DMS53 (cell line): ENCODE measurements at regions not wholly inside any gene's neighbourhood (a gene's known extent, or its start where the extent isn't known, plus 50 kb on each side); places are given as distances from the start of the nearest gene placed in this dataset.

Source experiments
- DNase-seq: peaks from one replicate; lab custom pipeline; 2025; lab: John Stamatoyannopoulos, UW

DNA sequence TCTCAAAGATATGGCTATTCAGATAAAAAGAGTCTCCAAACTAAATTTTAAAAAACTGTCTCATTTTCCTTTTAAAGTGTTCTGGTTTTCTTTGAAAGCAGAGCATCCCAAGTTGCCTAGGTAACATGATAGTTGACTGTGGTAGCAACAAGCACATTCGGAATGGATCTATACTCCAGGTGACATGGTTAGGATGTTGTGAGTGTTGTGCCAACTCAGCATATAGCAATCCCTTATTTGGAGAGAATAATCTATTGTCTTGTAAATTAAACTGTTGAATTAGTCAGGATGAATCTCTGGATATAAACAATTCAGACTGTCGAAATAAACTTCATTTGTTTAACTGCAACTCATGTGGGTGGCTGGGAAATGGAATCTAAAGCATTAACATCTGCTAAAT, 418.6 kb downstream of the TUSC7 start:
- DNase-seq: no peak

DNA sequence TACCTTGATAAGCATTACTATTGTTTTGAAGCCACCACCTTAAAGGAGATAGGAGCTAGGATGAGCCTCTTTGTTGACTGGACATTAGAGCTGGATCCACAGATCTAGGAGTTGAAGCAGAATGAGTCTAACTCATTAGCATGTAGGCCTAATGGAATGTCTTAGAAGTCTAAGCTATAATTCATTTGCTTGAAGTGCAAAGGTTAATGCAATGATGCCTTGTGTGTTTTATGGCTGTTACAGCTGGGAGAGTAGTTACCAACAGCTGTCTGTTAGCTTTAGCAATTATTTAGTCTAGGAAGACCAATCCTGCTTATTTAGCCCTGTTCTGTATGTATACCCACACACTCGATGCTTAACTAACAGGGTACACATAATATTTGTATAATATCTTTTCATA, 419.3 kb downstream of the TUSC7 start:
- no peak for DNase-seq

DNA sequence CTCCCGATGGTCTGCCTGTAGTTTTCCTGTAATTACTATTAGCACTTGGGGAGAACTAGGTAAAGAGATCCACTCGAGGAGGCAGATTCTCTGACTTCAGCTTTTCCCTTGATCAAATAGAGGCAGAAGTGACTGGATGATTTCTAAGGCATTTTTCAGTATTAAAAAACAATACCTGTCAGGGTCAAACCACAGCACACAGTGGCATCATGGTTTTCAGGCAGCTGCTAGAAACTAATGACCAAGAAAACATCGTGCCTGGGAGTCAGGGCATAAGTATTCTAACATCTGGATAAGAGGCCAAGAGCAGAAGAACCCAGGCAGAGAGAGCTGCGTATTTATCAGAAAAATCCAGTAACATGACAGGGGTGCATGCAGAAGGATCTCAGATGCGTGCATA, 419.9 kb downstream of the TUSC7 start:
- DNase-seq: no peak

DNA sequence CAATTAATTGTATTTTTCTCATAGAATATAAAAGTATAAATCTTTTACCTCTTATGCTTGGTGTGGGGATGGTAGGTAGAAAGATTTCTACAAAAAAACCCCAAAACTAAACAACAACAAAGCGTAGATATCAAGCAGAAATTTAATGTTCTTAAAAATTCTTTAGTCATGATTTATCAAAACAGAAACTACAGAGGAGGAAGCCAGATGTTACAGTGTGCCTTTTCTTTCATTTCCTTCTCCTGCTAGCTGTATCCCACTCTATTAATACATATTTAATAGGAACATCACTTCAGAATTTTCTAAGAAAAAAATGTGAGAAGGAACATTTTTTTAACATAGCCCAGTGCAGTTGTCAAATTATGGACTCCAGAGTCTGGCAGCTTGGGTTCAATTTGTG, 420.6 kb downstream of the TUSC7 start:
- DNase-seq: no peak

DNA sequence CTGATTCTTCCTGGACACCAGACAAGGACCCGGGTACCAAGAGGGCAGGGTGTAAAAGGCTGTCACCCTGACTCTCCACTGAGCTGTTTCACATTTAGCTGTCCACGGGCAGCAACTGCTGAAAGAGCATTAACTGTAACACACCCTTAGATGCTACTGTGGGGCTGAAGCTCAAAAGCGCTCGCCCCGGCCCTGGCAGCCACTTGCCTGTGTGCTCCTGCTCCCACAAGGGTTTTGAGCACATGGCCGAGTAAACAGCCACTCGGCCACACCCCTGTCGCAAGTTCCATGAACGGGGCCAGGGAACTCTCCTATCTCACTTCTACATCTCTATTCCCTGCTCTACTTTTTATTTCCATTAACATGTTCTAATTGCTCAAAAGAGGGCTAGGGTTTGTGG, 421.7 kb downstream of the TUSC7 start:
- no peak for DNase-seq

DNA sequence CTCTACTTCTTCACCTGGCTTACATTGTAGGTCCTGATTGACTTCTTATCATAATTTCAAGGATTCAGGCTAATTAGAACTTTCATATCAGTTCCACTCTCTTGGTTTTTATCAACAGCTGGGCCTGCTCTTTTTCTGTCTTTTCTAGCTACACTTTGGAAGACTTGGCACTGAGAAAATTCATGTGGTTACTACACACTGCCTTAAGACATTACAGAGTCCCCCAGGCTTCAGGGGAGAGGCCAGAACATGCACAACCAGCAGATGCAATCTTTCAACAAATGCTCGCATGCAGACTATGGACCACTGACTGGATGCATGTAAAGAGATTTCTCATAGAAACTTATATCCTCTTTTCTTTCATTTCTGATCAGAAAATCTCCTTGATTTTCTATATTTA, 423.5 kb downstream of the TUSC7 start:
- no peak for DNase-seq

DNA sequence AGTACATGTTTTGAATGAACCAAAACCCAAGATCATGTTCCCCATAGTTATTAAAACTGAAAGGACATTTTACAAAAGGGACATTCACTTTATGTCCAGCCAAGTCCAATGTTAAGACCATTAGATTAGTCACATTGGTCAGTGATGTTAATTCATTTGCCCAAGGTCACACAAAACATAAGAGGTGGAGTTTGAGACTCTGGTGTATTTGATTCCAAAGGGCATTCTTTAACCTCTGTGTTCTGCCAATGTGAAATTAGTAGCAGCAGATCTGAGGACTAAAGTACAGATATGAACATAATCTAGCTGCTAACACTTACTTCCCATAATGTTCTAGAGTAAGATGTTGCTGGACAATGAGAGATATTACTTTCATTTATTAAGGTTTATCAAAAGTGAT, 425.6 kb downstream of the TUSC7 start:
- DNase-seq: no peak

DNA sequence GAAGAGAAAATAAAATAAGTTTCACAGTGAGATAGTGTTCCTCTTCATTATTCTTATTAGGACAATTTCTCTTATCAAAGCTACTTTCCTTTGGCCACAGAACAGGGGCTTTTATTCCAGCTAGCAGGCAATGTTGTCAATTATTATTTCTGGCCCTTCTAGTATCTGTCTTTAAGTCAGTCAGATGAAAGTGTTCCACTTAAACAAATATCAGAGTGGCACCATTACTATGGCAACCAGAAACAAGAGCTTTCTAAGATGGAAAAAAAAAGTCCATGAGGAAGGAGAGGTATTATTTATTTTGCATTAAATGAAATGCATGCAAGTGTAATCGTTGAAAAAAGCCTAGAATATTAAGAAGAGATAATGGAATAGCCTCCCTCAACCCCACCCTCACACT, 426.4 kb downstream of the TUSC7 start:
- DNase-seq: peak; percentile 53

DNA sequence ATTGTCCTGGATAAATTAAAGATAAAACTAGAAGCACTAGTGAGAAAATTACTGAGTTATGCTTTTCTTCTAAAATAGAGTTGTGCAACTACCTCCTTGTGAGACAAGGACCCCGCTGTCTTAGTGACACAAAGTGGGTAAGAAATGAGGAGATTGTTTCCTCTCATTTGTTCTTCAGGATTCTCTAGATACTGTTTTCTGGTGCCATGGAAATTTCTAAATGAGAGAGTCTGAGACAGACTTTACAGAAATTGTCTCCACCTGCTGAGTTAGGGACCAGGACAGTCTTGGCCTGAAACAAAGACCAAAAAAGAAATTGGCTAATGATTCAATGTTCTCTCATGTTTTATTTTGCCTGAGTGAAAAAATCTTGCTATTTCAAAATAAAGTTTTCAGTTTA, 427.5 kb downstream of the TUSC7 start:
- DNase-seq: no peak

DNA sequence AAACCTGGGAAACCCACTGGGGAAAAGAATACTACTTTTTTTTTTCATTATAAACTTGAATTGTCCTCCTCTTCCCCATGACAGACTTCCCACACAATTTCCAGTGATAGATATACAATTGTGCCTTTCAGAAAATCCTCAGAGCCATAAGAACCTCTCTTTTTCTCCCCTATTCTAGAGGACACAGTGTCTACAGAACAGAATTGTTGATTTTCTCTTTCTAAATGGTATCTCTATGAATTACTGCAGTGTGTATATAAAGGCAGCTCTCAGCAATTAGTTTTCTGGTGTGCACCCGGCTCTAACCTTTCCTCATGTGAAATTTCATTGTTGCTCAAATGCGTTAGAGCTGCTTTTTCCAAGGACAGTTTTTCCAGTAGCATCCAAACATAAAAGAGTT, 430.1 kb downstream of the TUSC7 start:
- DNase-seq: no peak

DNA sequence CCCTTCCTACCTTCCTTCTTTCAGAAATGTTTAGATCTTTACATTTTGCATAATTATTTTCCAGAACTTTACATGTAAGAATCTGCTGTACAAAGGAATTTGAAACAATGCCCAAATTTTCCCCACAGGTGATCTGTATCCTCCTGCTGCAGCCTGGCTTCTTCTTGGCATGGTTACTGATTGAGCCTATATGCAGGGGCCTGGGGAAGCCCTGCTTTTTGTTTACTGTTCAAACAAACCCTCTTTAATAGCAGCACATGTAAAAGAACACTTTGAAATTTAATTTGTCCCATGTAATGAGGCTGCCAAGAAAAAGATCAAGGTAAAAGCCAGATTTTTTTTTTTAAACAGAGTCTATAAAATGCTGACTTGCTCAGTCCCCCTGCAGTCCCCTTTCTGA, 432.2 kb downstream of the TUSC7 start:
- peak; percentile 3 for DNase-seq

DNA sequence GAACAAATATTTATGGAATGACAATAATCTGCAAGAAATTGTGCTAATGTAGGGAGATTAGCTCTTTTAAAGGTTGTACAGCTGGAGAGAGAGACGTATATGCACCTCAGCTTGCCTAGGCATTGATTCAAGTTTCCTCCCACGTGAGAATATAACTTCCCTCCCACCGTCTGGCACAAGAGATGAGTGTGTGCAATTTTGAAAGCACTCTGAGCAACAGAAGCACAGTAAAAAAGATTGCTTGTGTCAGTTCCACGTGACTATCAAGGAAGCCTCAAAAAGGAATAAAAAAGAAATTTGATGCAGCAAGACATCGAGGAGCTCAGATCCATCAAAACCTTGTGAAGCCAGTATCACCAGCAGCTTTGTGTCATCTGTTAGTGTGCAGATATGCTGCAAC, 435.3 kb downstream of the TUSC7 start:
- no peak for DNase-seq

DNA sequence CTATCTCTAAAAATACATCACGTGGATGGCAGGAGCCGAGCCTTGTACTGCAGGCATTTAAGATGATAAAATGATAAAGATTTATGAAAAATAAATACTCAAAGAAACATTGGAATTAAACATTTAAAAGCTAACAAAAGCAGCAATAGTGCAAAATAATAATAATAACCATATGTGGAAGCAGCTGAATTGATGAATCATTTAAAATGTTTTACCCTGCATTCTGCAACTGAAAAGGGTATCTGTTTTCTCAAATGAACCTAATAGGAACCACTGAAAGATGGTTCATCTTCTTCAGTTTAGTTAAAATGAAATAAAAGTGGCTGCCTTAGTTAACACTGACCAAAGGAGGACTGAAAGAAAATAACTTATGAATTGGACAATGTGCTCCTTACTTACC, 436.1 kb downstream of the TUSC7 start:
- no peak for DNase-seq

DNA sequence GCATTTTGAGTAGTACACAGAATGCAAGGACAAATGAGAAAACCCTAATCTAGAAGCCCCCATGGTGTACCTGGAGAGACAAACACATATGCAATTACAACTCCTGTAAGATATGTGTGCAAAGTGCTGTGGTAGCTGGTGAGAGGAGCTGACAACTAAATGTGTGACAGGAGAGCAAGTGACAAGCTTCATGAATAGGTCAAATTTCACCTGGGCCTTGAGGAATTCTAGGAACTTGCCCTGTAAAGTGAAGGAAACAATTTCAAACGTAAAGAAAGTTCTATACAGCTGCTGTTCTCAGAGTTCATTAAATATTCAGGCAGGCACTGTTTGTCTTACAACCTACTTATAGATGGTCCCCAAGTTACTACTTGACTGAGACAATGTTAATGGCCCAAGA, 437.0 kb downstream of the TUSC7 start:
- DNase-seq: no peak

DNA sequence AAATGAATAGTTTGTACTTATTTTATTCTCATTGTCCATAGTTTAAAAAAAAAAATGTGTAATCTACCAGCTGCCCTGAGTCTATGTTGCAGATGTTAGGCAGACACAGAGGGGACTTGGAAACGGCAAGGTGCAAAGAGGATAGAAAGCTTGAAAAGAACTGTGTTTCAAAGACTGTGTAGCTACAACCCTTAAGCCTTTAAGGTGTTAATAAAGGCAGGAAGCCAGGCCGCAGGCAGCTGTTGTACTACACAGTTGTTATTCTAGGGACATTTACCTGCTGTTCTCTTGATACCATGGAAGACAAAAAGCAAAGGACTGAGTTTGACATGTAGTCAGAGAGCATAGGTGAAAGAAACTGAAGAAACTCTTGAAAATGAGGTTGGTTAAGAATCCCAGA, 440.0 kb downstream of the TUSC7 start:
- DNase-seq: no peak

DNA sequence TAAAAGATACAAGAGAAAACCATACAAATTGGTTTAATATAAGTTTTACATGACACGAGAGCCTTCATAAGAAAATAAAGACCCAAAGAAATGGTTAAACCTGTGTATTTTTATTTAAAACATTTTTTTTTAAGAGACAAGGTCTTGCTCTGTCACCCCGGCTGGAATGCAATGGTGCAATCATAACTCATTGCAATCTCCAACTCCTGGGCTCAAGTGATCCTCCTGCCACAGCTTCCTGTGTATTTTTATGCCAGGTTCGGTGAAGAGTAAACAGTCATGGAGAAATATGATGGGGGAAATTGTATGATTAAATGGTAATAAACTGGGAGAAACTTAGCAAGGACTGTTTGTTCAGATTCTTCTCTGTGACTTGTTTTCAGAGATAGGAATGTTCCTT, 441.0 kb downstream of the TUSC7 start:
- peak; percentile 37 for DNase-seq

DNA sequence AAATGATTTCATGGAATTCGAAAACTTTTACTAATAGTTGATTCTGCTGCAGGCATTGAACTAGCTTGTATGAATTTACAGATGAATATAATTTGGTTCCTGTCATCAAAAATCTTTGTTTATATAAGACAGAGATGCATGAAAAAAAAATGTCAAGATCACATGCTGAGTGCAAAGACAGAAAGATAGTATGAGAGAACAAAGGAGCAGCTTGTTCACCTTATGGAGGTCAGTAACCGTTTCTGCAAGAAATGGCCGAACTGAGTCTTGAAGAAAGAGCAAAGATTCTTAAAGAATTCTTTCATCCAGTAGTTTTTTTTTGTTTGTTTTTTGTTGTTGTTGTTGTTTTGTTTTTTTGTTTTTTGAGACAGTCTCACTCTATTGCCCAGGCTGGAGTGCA, 450.6 kb downstream of the TUSC7 start:
- DNase-seq: no peak

DNA sequence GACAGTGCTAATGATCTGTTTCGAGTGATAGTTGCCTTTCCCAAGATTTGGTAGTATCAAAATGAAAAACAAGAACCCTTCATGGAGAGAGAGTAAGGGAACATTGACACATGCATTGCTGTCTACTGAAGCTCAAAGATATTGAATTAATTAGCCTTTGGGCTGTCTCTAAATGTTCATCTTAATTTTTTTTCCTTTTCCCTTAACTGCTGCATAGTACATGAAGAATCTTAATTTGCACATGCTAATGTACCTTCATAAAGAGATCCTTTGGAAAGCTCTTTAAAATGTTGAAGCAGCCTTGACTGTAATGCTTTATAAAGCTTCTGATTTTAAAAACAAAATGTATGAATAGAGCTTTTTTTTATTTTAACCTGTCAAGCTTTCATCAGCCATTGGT, 452.2 kb downstream of the TUSC7 start:
- no peak for DNase-seq

DNA sequence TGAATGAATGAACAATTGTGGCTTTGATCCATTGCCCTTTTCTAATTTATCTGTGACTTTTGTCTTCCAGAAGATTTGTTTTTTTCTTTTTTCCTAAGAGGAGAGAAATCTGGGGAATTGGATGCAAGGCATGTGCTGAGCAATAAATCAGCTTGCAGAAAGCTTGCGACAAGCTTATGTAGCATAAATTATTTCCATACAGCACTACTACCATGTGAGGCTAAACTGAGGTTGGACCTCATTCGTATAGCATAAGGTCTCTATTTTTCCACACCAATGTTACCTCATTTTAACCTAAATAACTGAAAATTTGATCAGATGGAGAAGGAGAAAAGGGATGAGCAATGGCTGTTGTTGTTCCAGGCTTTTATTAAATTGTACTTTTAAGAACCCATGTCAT, 455.6 kb downstream of the TUSC7 start:
- DNase-seq: no peak

DNA sequence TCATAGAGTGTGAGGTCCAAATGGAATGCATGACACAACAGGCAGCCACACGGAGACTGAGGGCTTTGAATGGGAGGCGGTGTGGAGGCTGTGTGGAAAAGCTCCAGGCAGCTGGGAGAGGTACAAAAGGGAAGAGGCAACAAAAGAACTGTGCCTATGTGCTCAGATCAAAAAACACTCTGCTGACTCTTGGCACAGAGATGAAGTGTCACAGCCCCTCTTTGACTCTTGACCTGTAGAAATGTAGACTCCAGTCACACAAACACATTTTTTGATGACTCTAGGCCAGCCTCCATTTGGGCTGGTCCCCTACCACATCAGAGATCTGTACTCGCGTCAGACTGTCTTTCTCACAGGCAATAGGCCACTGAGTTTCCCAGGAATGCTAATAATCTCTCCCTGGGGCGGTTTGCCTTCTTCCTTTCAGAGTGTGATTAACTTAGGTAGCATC, 456.0 kb downstream of the TUSC7 start:
- DNase-seq: no peak

DNA sequence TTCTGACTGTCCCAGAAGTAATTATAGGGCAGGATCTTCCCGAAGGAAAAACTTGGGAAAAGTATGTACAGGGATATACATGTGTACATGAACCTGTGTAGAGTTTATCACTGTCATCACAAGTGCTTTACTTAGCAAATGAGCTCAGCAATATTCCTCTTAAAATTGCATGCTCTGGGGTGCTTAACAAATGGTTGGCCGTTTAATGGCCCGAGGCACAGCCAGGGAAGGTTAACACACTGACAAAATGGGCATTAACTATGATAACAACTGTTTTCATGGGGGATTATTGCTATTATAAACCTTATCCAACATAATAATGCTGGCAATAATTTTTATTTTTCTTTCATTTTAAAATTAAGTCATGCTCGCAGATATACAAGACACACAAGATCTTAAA, 459.3 kb downstream of the TUSC7 start:
- DNase-seq: no peak

DNA sequence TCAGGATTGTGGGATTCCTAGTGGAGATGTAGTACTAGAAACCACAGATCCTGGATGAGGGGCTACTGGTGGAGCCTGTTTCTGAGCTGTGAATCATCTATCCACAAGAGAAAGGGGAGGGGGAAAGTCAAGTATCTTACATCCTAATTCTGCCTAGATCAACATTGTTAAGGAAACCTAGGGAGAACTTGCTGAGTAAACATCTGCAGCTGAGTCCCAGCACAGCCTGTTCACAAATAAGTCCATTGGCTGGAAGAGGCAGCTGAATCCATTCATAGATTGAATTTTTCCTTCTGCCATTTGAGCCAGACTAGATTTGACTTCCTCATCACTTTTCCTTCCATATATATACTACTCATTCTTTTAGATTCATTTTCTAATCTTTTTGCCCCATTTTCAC, 460.5 kb downstream of the TUSC7 start:
- peak; percentile 28 for DNase-seq

DNA sequence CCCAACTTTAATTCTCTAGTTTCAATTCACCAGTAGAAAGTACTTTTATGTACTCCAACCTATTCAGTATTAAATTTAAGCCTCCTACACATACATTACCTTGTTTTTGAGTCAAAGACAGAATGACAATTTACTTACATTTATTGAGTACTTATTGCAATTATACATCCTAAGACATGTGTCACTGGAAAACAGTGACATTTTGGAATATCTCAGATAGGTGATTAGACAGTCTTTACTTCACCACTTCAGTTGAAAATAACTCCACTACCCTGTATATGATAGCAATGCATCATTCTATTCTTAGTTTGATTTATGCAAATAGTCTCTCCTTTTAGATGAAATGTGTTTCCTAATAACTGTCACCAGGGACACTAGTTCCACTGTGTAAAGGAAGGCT, 461.5 kb downstream of the TUSC7 start:
- no peak for DNase-seq

DNA sequence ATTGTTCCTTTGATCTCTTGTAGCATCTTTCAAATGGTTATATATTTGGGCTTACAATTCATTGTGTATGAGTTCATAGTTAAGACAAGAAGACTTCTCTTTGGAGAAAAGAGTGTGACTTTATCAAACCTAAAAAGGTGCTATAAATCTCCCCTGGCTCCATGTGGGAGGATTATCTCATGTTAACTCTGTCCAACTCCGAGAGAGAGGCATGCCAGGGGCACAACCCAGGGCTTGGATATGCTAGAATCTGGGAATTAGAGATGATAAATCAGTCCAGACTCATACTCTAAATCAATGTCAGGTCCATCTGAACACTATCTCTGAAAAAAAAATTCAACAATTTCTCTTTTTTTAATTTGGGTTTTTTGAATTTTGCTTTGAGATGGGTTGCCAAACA, 462.8 kb downstream of the TUSC7 start:
- no peak for DNase-seq

DNA sequence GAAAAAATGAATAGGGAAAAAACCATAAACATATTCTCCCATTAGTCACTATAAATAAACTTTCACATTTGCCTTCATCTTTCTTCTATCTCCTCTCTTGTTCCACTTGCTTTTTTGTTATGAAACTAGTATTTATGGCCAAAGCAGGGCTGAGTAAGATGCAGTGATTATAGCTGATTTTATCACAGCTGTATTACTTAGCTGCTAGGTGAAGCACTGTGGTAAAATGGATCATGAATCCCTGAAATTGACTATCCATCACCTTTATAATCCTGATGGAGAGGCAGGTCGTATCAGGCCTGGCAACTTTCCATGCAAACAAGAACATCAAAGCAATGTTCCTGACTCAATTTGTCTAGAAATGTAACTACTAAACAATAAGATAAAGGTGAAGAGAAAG, 471.6 kb downstream of the TUSC7 start:
- no peak for DNase-seq
